ENCODE measurements at regions not wholly inside any gene's neighbourhood (a gene's known extent, or its start where the extent isn't known, plus 50 kb on each side); places are given as distances from the start of the nearest gene placed in this dataset.
A peak's percentile ranks its signal among the peaks of the same experiment; 100 is the strongest.

- no peak overlapping the region for H3K4me3 ChIP-seq
- no peaks in the 10 kb centered on the region for H3K9me3 Mint-ChIP-seq
- no peaks in the 10 kb centered on the region for H4K20me1 ChIP-seq (replicated peaks; ENCODE audit: insufficient read depth)
- H3K4me1 Mint-ChIP-seq, result no peaks in the 10 kb centered on the region
- H3K4me3 Mint-ChIP-seq, result no peak overlapping the region
- H3K4me1 ChIP-seq (ENCODE audit: insufficient read depth), result no peaks in the 10 kb centered on the region
- H3K27me3 Mint-ChIP-seq (ENCODE audit: insufficient read depth, low read depth, poor library complexity), result peaks cover 1% of the 10 kb centered on the region
- H3K9me2 ChIP-seq (ENCODE audit: insufficient read depth), result peaks cover 4% of the 10 kb centered on the region; the same call in 1 of the 2 replicates
- H3K79me2 ChIP-seq (replicated peaks; ENCODE audit: insufficient read depth), result no peaks in the 10 kb centered on the region
- no peaks in the 10 kb centered on the region for H3K36me3 Mint-ChIP-seq (ENCODE audit: low read depth)
- DNase-seq (ENCODE audit: low spot score) (no peak), ATAC-seq (no peak)
- H3K27ac ChIP-seq (ENCODE audit: low read depth), result no peak overlapping the region
- H3F3A ChIP-seq (replicated peaks; ENCODE audit: low read depth), result no peaks in the 10 kb centered on the region
- no peak overlapping the region for H3K27ac Mint-ChIP-seq
- H3K36me3 ChIP-seq (ENCODE audit: insufficient read depth), result no peaks in the 10 kb centered on the region
- H3K4me2 ChIP-seq, result no peak overlapping the region
- H3K27me3 ChIP-seq (ENCODE audit: insufficient read depth), result no peaks in the 10 kb centered on the region
- TF ChIP-seq ZNF331 (CRISPR knock-in tag; IDR thresholded peaks at IDR 0.05; ENCODE audit: low read depth) (no peak), POLR2AphosphoS5 (IDR thresholded peaks at IDR 0.05; ENCODE audit: low read depth) (no peak), ETS1 (IDR thresholded peaks at IDR 0.05) (no peak), CREB1 (CRISPR knock-in tag; IDR thresholded peaks at IDR 0.05; ENCODE audit: low read depth) (no peak), ZNF114 (CRISPR knock-in tag; IDR thresholded peaks at IDR 0.05) (no peak), REST (IDR thresholded peaks at IDR 0.05; ENCODE audit: unreplicated experiment) (no peak), EZH2 (IDR thresholded peaks at IDR 0.05; ENCODE audit: low read depth, unreplicated experiment) (no peak), STAT1 (IDR thresholded peaks at IDR 0.05; ENCODE audit: unreplicated experiment) (no peak)
- H2AFZ ChIP-seq, result no peak overlapping the region
These were observed 450.7 kb downstream of the GALC start for GRCh38 chr14:87542288-87542687.

- peaks cover 4% of the 10 kb centered on the region; the same call in 1 of the 2 replicates for H3K9me2 ChIP-seq (ENCODE audit: insufficient read depth)
- no peak overlapping the region for H3K27ac ChIP-seq (ENCODE audit: low read depth)
- Mint-ChIP-seq H3K27me3 (ENCODE audit: insufficient read depth, low read depth, poor library complexity) (peaks cover 1% of the 10 kb centered on the region), H3K4me3 (no peak overlapping the region), H3K4me1 (no peaks in the 10 kb centered on the region), H3K36me3 (ENCODE audit: low read depth) (no peaks in the 10 kb centered on the region), H3K9me3 (no peaks in the 10 kb centered on the region), H3K27ac (no peak overlapping the region)
- DNase-seq (ENCODE audit: low spot score), result no peak
- H3K4me2 ChIP-seq, result no peak overlapping the region
- H3K4me3 ChIP-seq, result no peak overlapping the region
- TF ChIP-seq ZNF331 (CRISPR knock-in tag; IDR thresholded peaks at IDR 0.05; ENCODE audit: low read depth) (no peak), REST (IDR thresholded peaks at IDR 0.05; ENCODE audit: unreplicated experiment) (peak; percentile 66)
- no peaks in the 10 kb centered on the region for H3K36me3 ChIP-seq (ENCODE audit: insufficient read depth)
- no peaks in the 10 kb centered on the region for H3K4me1 ChIP-seq (ENCODE audit: insufficient read depth)
- H2AFZ ChIP-seq, result no peak overlapping the region
- no peak for ATAC-seq
- no peaks in the 10 kb centered on the region for H3K27me3 ChIP-seq (ENCODE audit: insufficient read depth)
- no peaks in the 10 kb centered on the region for H3K79me2 ChIP-seq (replicated peaks; ENCODE audit: insufficient read depth)
- no peaks in the 10 kb centered on the region for H3F3A ChIP-seq (replicated peaks; ENCODE audit: low read depth)
- H4K20me1 ChIP-seq (replicated peaks; ENCODE audit: insufficient read depth), result no peaks in the 10 kb centered on the region
These were observed 452.6 kb downstream of the GALC start for GRCh38 chr14:87540339-87540738.

Measured in GM23338 (cell line).